H1 (cell line): ENCODE measurements at regions not wholly inside any gene's neighbourhood (a gene's known extent, or its start where the extent isn't known, plus 50 kb on each side); places are given as distances from the start of the nearest gene placed in this dataset.

Source experiments
- CTCF ChIA-PET: fragments of 300-600 bp; sonication (Branson Sonifier 250); formaldehyde crosslinking; loops from one replicate; lab custom pipeline; 2021; ENCODE audit not compliant: partially characterized antibody; lab: Charles Lee
- POLR2A ChIA-PET: fragments of 300-600 bp; sonication (Branson Sonifier 250); formaldehyde crosslinking; loops from one replicate; lab custom pipeline; 2021; ENCODE audit warnings: inconsistent platforms; ENCODE audit not compliant: partially characterized antibody; lab: Charles Lee
- DNase-seq, 2 experiments: peaks; one replicate each; pipeline versions ENCODE4 v3.0.0 to v3.0.0-alpha.2; 2010 to 2022; ENCODE audit warnings: low spot score in 2 of 2, low read depth in 1 of 2, mixed read lengths in 1 of 2
- FAIRE-seq: peaks from 2 replicates; lab custom pipeline; 2011; peaks lifted over from hg19 to GRCh38; lab: Jason Lieb, UNC
- H2AFZ ChIP-seq: 2 replicates; pipeline ENCODE4 v1.8.1; 2012; ENCODE audit warnings: low read length, inconsistent platforms
- H2AK5ac ChIP-seq: 2 replicates; pipeline ENCODE4 v1.6.1; 2013; ENCODE audit warnings: low read depth, low read length
- H2BK120ac ChIP-seq: replicated peaks from 2 replicates; pipeline ENCODE3; 2013; ENCODE audit warnings: low read depth, low read length, inconsistent platforms
- H2BK12ac ChIP-seq: 2 replicates; pipeline ENCODE4 v1.6.1; 2013; ENCODE audit warnings: low read depth, low read length
- H2BK15ac ChIP-seq: 2 replicates; pipeline ENCODE4 v1.6.1; 2013; ENCODE audit warnings: low read length
- H2BK20ac ChIP-seq: 2 replicates; pipeline ENCODE4 v1.6.1; 2013; ENCODE audit warnings: low read length
- H2BK5ac ChIP-seq: 2 replicates; pipeline ENCODE4 v1.6.1; 2013; ENCODE audit warnings: low read depth, low read length
- H3K14ac ChIP-seq: 2 replicates; pipeline ENCODE4 v1.6.1; 2013; ENCODE audit warnings: inconsistent platforms; ENCODE audit not compliant: insufficient read length
- H3K18ac ChIP-seq: 2 replicates; pipeline ENCODE4 v1.6.1; 2013; ENCODE audit warnings: low read length; ENCODE audit errors: extremely low read depth
- H3K23ac ChIP-seq: 2 replicates; pipeline ENCODE4 v1.6.1; 2013; ENCODE audit warnings: inconsistent platforms; ENCODE audit not compliant: insufficient read length
- H3K23me2 ChIP-seq: 2 replicates; pipeline ENCODE4 v1.6.1; 2013; ENCODE audit warnings: low read depth, low read length
- H3K27ac ChIP-seq: 2 replicates; pipeline ENCODE4 v1.6.1; 2011; ENCODE audit warnings: low read depth, low read length, inconsistent platforms
- H3K27me3 ChIP-seq, 4 experiments: replicated peaks in 1 of 4; 1 replicate in 1 of 4; 2 replicates in 3 of 4; pipeline versions ENCODE4 v1.6.1 to v1.8.1; 2011 to 2013; ENCODE audit warnings: low read length in 3 of 4, mild to moderate bottlenecking in 3 of 4, inconsistent platforms in 2 of 4, mixed read lengths in 2 of 4, moderate library complexity in 1 of 4; ENCODE audit not compliant: control insufficient read depth in 3 of 4, insufficient read depth in 3 of 4; ENCODE audit errors: extremely low read depth in 1 of 4
- H3K36me3 ChIP-seq, 4 experiments: 2 replicates each; pipeline versions ENCODE4 v1.6.1 to v1.8.1; 2011 to 2013; ENCODE audit warnings: mild to moderate bottlenecking in 4 of 4, low read length in 3 of 4, moderate library complexity in 2 of 4, control low read depth in 1 of 4, inconsistent platforms in 1 of 4; ENCODE audit not compliant: insufficient read depth in 4 of 4, control insufficient read depth in 2 of 4
- H3K4ac ChIP-seq: replicated peaks from 2 replicates; pipeline ENCODE3; 2013; ENCODE audit warnings: low read length, low read depth, mixed read lengths, inconsistent platforms; ENCODE audit not compliant: insufficient read length
- H3K4me1 ChIP-seq, 4 experiments: replicated peaks in 1 of 4; 1 replicate in 1 of 4; 2 replicates in 3 of 4; pipeline versions ENCODE4 v1.6.1 to v1.8.1; 2011 to 2013; ENCODE audit warnings: low read length in 3 of 4, inconsistent platforms in 2 of 4, mixed read lengths in 1 of 4; ENCODE audit not compliant: insufficient read depth in 4 of 4, control insufficient read depth in 3 of 4
- H3K4me2 ChIP-seq, 2 experiments: 2 replicates each; pipeline versions ENCODE4 v1.6.1 to v1.8.1; 2011 to 2013; ENCODE audit warnings: low read depth in 2 of 2, low read length in 2 of 2, control low read depth in 1 of 2, inconsistent platforms in 1 of 2, mild to moderate bottlenecking in 1 of 2; ENCODE audit not compliant: insufficient read depth in 1 of 2
- H3K4me3 ChIP-seq, 4 experiments: fragments of 200-600, 300-600 bp in 1 of 4; sonication (generic), shearing (Covaris generic), sonication (Bioruptor Twin) in 1 of 4; 2 replicates each; pipeline versions ENCODE4 v1.5.1 to v1.8.1; 2011 to 2016; ENCODE audit warnings: low read length in 4 of 4, low read depth in 3 of 4, control low read depth in 2 of 4, inconsistent platforms in 2 of 4, mild to moderate bottlenecking in 2 of 4, mixed read lengths in 1 of 4, moderate library complexity in 1 of 4; ENCODE audit not compliant: insufficient read depth in 2 of 4; ENCODE audit errors: extremely low read depth in 1 of 4
- H3K56ac ChIP-seq: replicated peaks from 2 replicates; pipeline ENCODE3; 2013; ENCODE audit warnings: low read depth, mild to moderate bottlenecking, mixed read lengths, low read length, inconsistent platforms; ENCODE audit not compliant: insufficient read length
- H3K79me1 ChIP-seq: 2 replicates; pipeline ENCODE4 v1.6.1; 2013; ENCODE audit warnings: low read depth, low read length, control low read depth
- H3K79me2 ChIP-seq, 2 experiments: 2 replicates each; pipeline versions ENCODE4 v1.6.1 to v1.8.1; 2012 to 2013; ENCODE audit warnings: low read length in 2 of 2, mild to moderate bottlenecking in 2 of 2, inconsistent platforms in 1 of 2; ENCODE audit not compliant: insufficient read depth in 2 of 2, control insufficient read depth in 1 of 2
- H3K9ac ChIP-seq, 4 experiments: replicated peaks in 1 of 4; 1 replicate in 1 of 4; 2 replicates in 3 of 4; pipeline versions ENCODE4 v1.6.1 to v1.8.1; 2011 to 2013; ENCODE audit warnings: low read depth in 3 of 4, low read length in 3 of 4, control low read depth in 2 of 4, mild to moderate bottlenecking in 2 of 4, moderate library complexity in 2 of 4, inconsistent platforms in 1 of 4; ENCODE audit errors: extremely low read depth in 1 of 4
- H3K9me3 ChIP-seq, 2 experiments: 2 replicates each; pipeline versions ENCODE4 v1.6.1 to v1.8.1; 2012 to 2013; ENCODE audit warnings: mild to moderate bottlenecking in 2 of 2, moderate library complexity in 2 of 2, control low read depth in 1 of 2, inconsistent platforms in 1 of 2, low read depth in 1 of 2, low read length in 1 of 2, mixed read lengths in 1 of 2; ENCODE audit not compliant: insufficient read depth in 2 of 2
- H4K20me1 ChIP-seq, 2 experiments: replicated peaks in 1 of 2; 2 replicates each; pipeline versions ENCODE3 to v1.8.1; 2011 to 2013; ENCODE audit warnings: inconsistent platforms in 2 of 2, low read length in 2 of 2, mild to moderate bottlenecking in 1 of 2; ENCODE audit not compliant: insufficient read depth in 2 of 2, control insufficient read depth in 1 of 2
- H4K5ac ChIP-seq: 2 replicates; pipeline ENCODE4 v1.6.1; 2013; ENCODE audit warnings: low read length, low read depth, mixed read lengths, inconsistent platforms; ENCODE audit not compliant: insufficient read length
- H4K8ac ChIP-seq: 2 replicates; pipeline ENCODE4 v1.8.0; 2013; ENCODE audit warnings: mild to moderate bottlenecking, moderate library complexity, low read length, inconsistent platforms; ENCODE audit not compliant: insufficient read depth; ENCODE audit errors: extremely low read depth
- H4K91ac ChIP-seq: replicated peaks from 2 replicates; pipeline ENCODE3; 2013; ENCODE audit warnings: low read length, mixed read lengths, inconsistent platforms; ENCODE audit not compliant: insufficient read length
- HDAC2 ChIP-seq, 2 experiments: fragments of 300-600 bp in 1 of 2; sonication (generic) in 1 of 2; IDR thresholded peaks; 2 replicates each; pipeline ENCODE4 v1.6.1; 2011 to 2012; ENCODE audit warnings: low read depth in 2 of 2, low read length in 2 of 2, mild to moderate bottlenecking in 2 of 2, moderate library complexity in 2 of 2, borderline replicate concordance in 1 of 2, inconsistent platforms in 1 of 2
- WGBS, 2 experiments: shearing (Covaris generic) in 1 of 2; methylation state at CpG; one replicate each; pipeline versions ENCODE4 v1.1.6 to v1.1.7; 2013 to 2015; ENCODE audit warnings: low lambda C conversion rate in 2 of 2, mixed read lengths in 2 of 2, inconsistent platforms in 1 of 2, low coverage in 1 of 2, missing lambda C conversion rate in 1 of 2; ENCODE audit not compliant: insufficient replicate concordance in 2 of 2, insufficient coverage in 1 of 2, insufficient read length in 1 of 2; ENCODE audit errors: extremely low coverage in 1 of 2, missing lambda C conversion rate in 1 of 2; 5-methylcytosine and 5-hydroxymethylcytosine counted together

DNA sequence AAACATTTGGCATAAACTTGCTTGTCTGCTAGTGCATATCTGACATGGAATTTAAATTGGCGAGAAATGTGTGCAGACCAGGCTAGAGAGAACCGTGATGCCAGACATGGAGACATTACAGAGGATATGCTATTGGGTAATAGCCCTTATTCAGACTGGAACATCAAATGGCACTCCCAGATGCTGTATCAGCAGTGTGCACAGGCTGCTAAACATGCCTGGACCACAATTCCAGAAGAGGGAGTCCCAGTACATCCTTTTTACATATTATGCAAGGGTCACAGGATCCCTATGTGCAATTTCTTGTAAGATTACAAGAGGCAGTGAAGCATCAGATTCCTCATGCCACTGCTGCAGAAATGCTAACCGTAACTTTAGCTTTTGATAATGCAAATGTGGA lies 354.5 kb upstream of the FOXG1 start:
- WGBS, 2 experiments = 94% methylated on average over 3 of the region's 3 CpGs; no CpG with 5 or more reads in 1 of the 2 experiments
- H4K20me1 ChIP-seq = no peaks in the 10 kb centered on the region
- no peak for TF ChIP-seq HDAC2 (IDR thresholded peaks at IDR 0.05; ENCODE audit: borderline replicate concordance in 1 of 2, low read depth in 2 of 2, low read length in 2 of 2)
- TF ChIP-seq, all 59 proteins: peak for 0
- H2AFZ ChIP-seq = no peak overlapping the region
- no peak overlapping the region for H3K18ac ChIP-seq
- no peak overlapping the region for H3K4ac ChIP-seq
- H3K56ac ChIP-seq = no peak overlapping the region
- H3K36me3 ChIP-seq = no peaks in the 10 kb centered on the region
- ChIA-PET CTCF (interaction anchor here (1.1 kb wide), 1 partner anchor 11 kb away, joined by 3 read pairs; no protein-coding TSS in a partner anchor), POLR2A (no interaction called here)
- no peak overlapping the region for H2BK15ac ChIP-seq
- no peak overlapping the region for H2BK12ac ChIP-seq
- H3K27me3 ChIP-seq = no peaks in the 10 kb centered on the region
- H4K8ac ChIP-seq = no peak overlapping the region
- no peak overlapping the region for H2BK5ac ChIP-seq
- no peaks in the 10 kb centered on the region for H3K79me1 ChIP-seq
- no peaks in the 10 kb centered on the region for H3K79me2 ChIP-seq
- no peak overlapping the region for H2AK5ac ChIP-seq
- H3K23ac ChIP-seq = no peak overlapping the region
- no peaks in the 10 kb centered on the region for H3K4me1 ChIP-seq
- no peaks in the 10 kb centered on the region for H3K9me3 ChIP-seq
- no peak overlapping the region for H2BK20ac ChIP-seq
- no peak overlapping the region for H4K5ac ChIP-seq
- H4K91ac ChIP-seq = no peak overlapping the region
- H2BK120ac ChIP-seq = no peak overlapping the region
- FAIRE-seq = no peak
- no peak overlapping the region for H3K4me3 ChIP-seq
- no peak for DNase-seq
- H3K4me2 ChIP-seq = no peak overlapping the region
- no peak overlapping the region for H3K27ac ChIP-seq
- H3K14ac ChIP-seq = no peak overlapping the region
- no peak overlapping the region for H3K9ac ChIP-seq
- H3K23me2 ChIP-seq = no peaks in the 10 kb centered on the region
